Spleen (tissue), 11 donors: ENCODE measurements at regions not wholly inside any gene's neighbourhood (a gene's known extent, or its start where the extent isn't known, plus 50 kb on each side); places are given as distances from the start of the nearest gene placed in this dataset.
A peak's percentile ranks its signal among the peaks of the same experiment; 100 is the strongest.

Source experiments
- DNase-seq: peaks from one replicate; pipeline ENCODE4 v3.0.0-alpha.2; 2020
- H3K27ac ChIP-seq, 8 donors: fragments of 200-600 bp; sonication (generic) in 7 of 8; 1 replicate in 4 of 8; 2 replicates in 4 of 8; pipeline versions ENCODE4 v1.5.0 to v1.8.0; 2016 to 2021; ENCODE audit warnings: inconsistent platforms in 4 of 8, mild to moderate bottlenecking in 4 of 8, moderate library complexity in 1 of 8
- H3K27me3 ChIP-seq, 7 donors: fragments of 200-600 bp; sonication (generic) in 6 of 7; replicated peaks in 1 of 7; 1 replicate in 4 of 7; 2 replicates in 3 of 7; pipeline versions ENCODE4 v1.5.0 to v1.8.0; 2016 to 2021; ENCODE audit warnings: inconsistent platforms in 3 of 7, mild to moderate bottlenecking in 1 of 7
- H3K36me3 ChIP-seq, 6 donors: fragments of 200-600 bp; sonication (generic) in 5 of 6; 1 replicate in 4 of 6; 2 replicates in 2 of 6; pipeline versions ENCODE4 v1.5.0 to v1.8.0; 2016 to 2021; ENCODE audit warnings: inconsistent platforms in 2 of 6
- H3K4me1 ChIP-seq, 6 donors: fragments of 200-600 bp; sonication (generic) in 5 of 6; 1 replicate in 3 of 6; 2 replicates in 3 of 6; pipeline versions ENCODE4 v1.5.0 to v1.8.0; 2016 to 2021; ENCODE audit warnings: inconsistent platforms in 3 of 6
- H3K4me3 ChIP-seq, 8 donors: fragments of 200-600 bp; sonication (generic) in 7 of 8; 1 replicate in 4 of 8; 2 replicates in 4 of 8; pipeline versions ENCODE4 v1.5.0 to v1.8.0; 2016 to 2021; ENCODE audit warnings: inconsistent platforms in 4 of 8, mild to moderate bottlenecking in 4 of 8, moderate library complexity in 2 of 8
- H3K9me3 ChIP-seq, 8 donors: fragments of 200-600 bp; sonication (generic) in 7 of 8; 1 replicate in 4 of 8; 2 replicates in 4 of 8; pipeline versions ENCODE4 v1.5.0 to v1.8.0; 2016 to 2021; ENCODE audit warnings: inconsistent platforms in 4 of 8
- POLR2A ChIP-seq, 3 donors: fragments of 450-650 bp; IDR thresholded peaks; one replicate each; pipeline ENCODE4 v1.5.1; 2017; ENCODE audit warnings: antibody characterized with exemption in 3 of 3, mild to moderate bottlenecking in 1 of 3
- POLR2AphosphoS5 ChIP-seq, 3 donors: sonication (generic); formaldehyde crosslinking; IDR thresholded peaks; one replicate each; pipeline ENCODE4 v1.5.1; 2017; ENCODE audit warnings: antibody characterized with exemption in 3 of 3
- WGBS, 5 donors: extraction: QIAGEN DNeasy Blood & Tissue Kit in 3 of 5; methylation state at CpG; one replicate each; pipeline versions ENCODE4 v1.1.5 to v1.1.7; 2013 to 2018; 5-methylcytosine and 5-hydroxymethylcytosine counted together
- intact Hi-C: fragments of 100-400 bp; cut with DNase I; formaldehyde crosslinking; loops from one replicate; pipeline ENCODE4 v1.15.0; 2023; ENCODE audit warnings: low total_unique reads
- TF ChIP-seq, protein P1 (sequence below), 11 experiments: fragments of 200-600 bp in 7 of 11; fragments of 450-650 bp in 4 of 11; sonication (generic) in 4 of 11; IDR thresholded peaks in 8 of 11; conservative IDR thresholded peaks in 3 of 11; 1 replicate in 7 of 11; 2 replicates in 4 of 11; pipeline versions ENCODE4 v1.4.0 to v1.8.0; 2016 to 2021; ENCODE audit warnings: antibody characterized with exemption in 11 of 11, inconsistent platforms in 4 of 11, mild to moderate bottlenecking in 1 of 11
- donor health status: healthy with polysubstance abuse.
- donor health status: DM: no; HTN: no; CAD: no; lungs with moderate emphysema.
- donor health status: DM: no; HTN: no; CAD: no.
- donor health status: Bipolar disorder and iron deficiency.
- donor health status: healthy.
- donor health status: DM: no; HTN: no; CAD: no.
- donor health status: DM: yes; HTN: yes; CAD: no.

- Histone ChIP-seq H3K4me1 (peaks cover 0 to 23% (median 5%) of the 10 kb centered on the region in 6 donors), H3K27me3 (peaks cover 0 to 41% (median 0%) of the 10 kb centered on the region in 7 donors), H3K4me3 (no peak overlapping the region), H3K36me3 (no peaks in the 10 kb centered on the region), H3K9me3 (no peaks in the 10 kb centered on the region), H3K27ac (no peak overlapping the region)
- 82 to 91% (median 89%) methylated on average over 8 of the region's 8 CpGs for WGBS, 5 donors
- peak; percentile 38 for DNase-seq
- TF ChIP-seq, protein P1, sequence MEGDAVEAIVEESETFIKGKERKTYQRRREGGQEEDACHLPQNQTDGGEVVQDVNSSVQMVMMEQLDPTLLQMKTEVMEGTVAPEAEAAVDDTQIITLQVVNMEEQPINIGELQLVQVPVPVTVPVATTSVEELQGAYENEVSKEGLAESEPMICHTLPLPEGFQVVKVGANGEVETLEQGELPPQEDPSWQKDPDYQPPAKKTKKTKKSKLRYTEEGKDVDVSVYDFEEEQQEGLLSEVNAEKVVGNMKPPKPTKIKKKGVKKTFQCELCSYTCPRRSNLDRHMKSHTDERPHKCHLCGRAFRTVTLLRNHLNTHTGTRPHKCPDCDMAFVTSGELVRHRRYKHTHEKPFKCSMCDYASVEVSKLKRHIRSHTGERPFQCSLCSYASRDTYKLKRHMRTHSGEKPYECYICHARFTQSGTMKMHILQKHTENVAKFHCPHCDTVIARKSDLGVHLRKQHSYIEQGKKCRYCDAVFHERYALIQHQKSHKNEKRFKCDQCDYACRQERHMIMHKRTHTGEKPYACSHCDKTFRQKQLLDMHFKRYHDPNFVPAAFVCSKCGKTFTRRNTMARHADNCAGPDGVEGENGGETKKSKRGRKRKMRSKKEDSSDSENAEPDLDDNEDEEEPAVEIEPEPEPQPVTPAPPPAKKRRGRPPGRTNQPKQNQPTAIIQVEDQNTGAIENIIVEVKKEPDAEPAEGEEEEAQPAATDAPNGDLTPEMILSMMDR (IDR thresholded peaks at IDR 0.05 in 8 of 11, conservative IDR thresholded peaks at IDR 0.05 in 3 of 11) = no peak
- no peak for TF ChIP-seq POLR2A (IDR thresholded peaks at IDR 0.05)
- no peak for TF ChIP-seq POLR2AphosphoS5 (IDR thresholded peaks at IDR 0.05)
- intact Hi-C loops = no loop called here
Observed at GRCh38 chr16:86067936-86068335, 169.0 kb downstream of the IRF8 start.

GRCh38 chr16:86068722-86069121, 169.8 kb downstream of the IRF8 start:
- H3K4me1 ChIP-seq = peaks cover 0 to 29% (median 8%) of the 10 kb centered on the region in 6 donors
- WGBS, 5 donors = 88 to 98% (median 96%) methylated on average over 8 of the region's 8 CpGs
- no peaks in the 10 kb centered on the region for H3K9me3 ChIP-seq
- DNase-seq = no peak
- TF ChIP-seq, protein P1 (IDR thresholded peaks at IDR 0.05 in 8 of 11, conservative IDR thresholded peaks at IDR 0.05 in 3 of 11) = no peak
- TF ChIP-seq POLR2AphosphoS5 (IDR thresholded peaks at IDR 0.05) = no peak
- TF ChIP-seq POLR2A (IDR thresholded peaks at IDR 0.05) = no peak
- intact Hi-C loops = no loop called here
- H3K27ac ChIP-seq = no peak overlapping the region
- peaks cover 0 to 49% (median 0%) of the 10 kb centered on the region in 7 donors for H3K27me3 ChIP-seq
- H3K4me3 ChIP-seq = no peak overlapping the region
- no peaks in the 10 kb centered on the region for H3K36me3 ChIP-seq

GRCh38 chr16:86069736-86070298, 170.9 kb downstream of the IRF8 start:
- Histone ChIP-seq H3K9me3 (no peaks in the 10 kb centered on the region), H3K36me3 (no peaks in the 10 kb centered on the region), H3K27me3 (peaks cover 0 to 52% (median 0%) of the 10 kb centered on the region in 7 donors), H3K4me1 (peaks cover 0 to 40% (median 11%) of the 10 kb centered on the region in 6 donors), H3K4me3 (no peak overlapping the region), H3K27ac (peak overlapping the region in 4 of 8 donors; percentile 1 to 48 (median 16))
- intact Hi-C loops = loop anchor here (5.0 to 10.0 kb wide), 2 partner anchors 275 to 452 kb away; no protein-coding TSS in a partner anchor
- DNase-seq = peak; percentile 73
- TF ChIP-seq POLR2A (IDR thresholded peaks at IDR 0.05) = no peak
- peak; percentile 39 to 78 (median 67) for TF ChIP-seq POLR2AphosphoS5 (IDR thresholded peaks at IDR 0.05)
- 24 to 44% (median 33%) methylated on average over 5 to 21 of the region's 21 CpGs for whole genome bisulfite sequencing, 5 donors

- WGBS, 5 donors = 53 to 75% (median 67%) methylated on average over 2 to 6 of the region's 6 CpGs
- H3K4me3 ChIP-seq = no peak overlapping the region
- intact Hi-C loops = loop anchor here (5.0 to 10.0 kb wide), 2 partner anchors 274 to 452 kb away; no protein-coding TSS in a partner anchor
- no peaks in the 10 kb centered on the region for H3K36me3 ChIP-seq
- H3K4me1 ChIP-seq = peaks cover 0 to 44% (median 15%) of the 10 kb centered on the region in 6 donors
- peak; percentile 56 for DNase-seq
- H3K9me3 ChIP-seq = no peaks in the 10 kb centered on the region
- TF ChIP-seq POLR2A (IDR thresholded peaks at IDR 0.05) (no peak), POLR2AphosphoS5 (IDR thresholded peaks at IDR 0.05) (no peak)
- TF ChIP-seq, protein P1 (IDR thresholded peaks at IDR 0.05 in 8 of 11, conservative IDR thresholded peaks at IDR 0.05 in 3 of 11) = no peak
- H3K27ac ChIP-seq = peak overlapping the region in 4 of 8 donors; percentile 1 to 48 (median 16)
- peaks cover 0 to 52% (median 0%) of the 10 kb centered on the region in 7 donors for H3K27me3 ChIP-seq
Observed at GRCh38 chr16:86070484-86070883, 171.5 kb downstream of the IRF8 start.
